ENCODE measurements at regions not wholly inside any gene's neighbourhood (a gene's known extent, or its start where the extent isn't known, plus 50 kb on each side); places are given as distances from the start of the nearest gene placed in this dataset.

DNA sequence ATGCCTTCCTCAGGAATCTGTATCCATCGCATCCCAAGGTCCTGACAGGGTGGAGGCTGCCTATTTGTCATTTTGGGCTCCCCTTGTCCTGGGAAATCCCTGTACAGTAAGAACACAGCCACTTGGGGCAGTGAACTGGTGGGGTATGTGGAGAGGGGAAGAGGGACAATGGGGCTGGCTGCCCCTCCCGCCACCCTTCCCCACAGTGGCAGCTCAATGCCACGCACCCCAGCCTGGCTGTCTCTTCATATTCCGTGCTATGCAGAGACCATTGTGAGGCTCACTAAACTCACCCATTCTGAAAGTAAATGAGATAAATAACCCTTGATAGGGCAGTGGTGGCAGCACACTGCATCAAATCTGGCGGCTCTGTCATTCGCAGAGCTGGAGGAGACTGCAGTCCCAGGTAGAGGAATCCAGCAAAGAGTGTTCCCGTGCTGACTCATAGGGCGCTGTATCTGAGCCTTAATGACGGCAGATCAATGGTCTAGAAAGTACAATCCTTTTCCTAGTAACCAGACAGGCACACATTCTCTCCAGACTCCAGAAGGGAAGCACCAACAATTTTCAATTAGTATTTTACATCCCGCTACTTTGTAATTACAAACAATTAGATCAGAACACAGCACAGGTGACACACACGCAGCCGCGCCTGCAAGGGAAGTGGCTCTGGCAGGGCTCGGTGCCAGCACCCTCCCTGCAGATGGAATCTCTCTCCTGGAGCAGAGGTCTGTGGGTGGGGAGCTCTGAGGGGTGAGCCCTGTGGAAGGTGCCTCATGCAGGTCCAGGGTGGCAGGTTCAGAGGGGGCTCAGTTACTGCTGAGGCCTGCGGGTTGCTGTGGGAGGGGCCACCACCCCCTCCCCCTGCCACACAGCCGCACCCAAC, 167.9 kb upstream of the B3GAT1 start:
- no peaks in the 10 kb centered on the region for H3K23me2 ChIP-seq (ENCODE audit: low read depth, low read length)
- FAIRE-seq (no peak), DNase-seq (ENCODE audit: low read depth in 1 of 2, low spot score in 2 of 2) (peak in 1 of 2 experiments; percentile 45)
- no peak overlapping the region for H3K27ac ChIP-seq (ENCODE audit: low read depth, low read length)
- H3K4me1 ChIP-seq (replicated peaks in 1 of 4; ENCODE audit: control insufficient read depth in 3 of 4, insufficient read depth in 4 of 4, low read length in 3 of 4): peaks cover 0 to 5% (median 0%) of the 10 kb centered on the region in 4 experiments; a peak in 2 of 7 replicates
- no peak overlapping the region for H3K56ac ChIP-seq (replicated peaks; ENCODE audit: insufficient read length, low read depth, low read length)
- no peak overlapping the region for H2AFZ ChIP-seq (ENCODE audit: low read length)
- no peak overlapping the region for H2BK15ac ChIP-seq (ENCODE audit: low read length)
- H3K79me1 ChIP-seq (ENCODE audit: low read depth, low read length): no peaks in the 10 kb centered on the region
- no peak overlapping the region for H3K4me3 ChIP-seq (ENCODE audit: extremely low read depth in 1 of 4, insufficient read depth in 2 of 4, low read depth in 3 of 4, low read length in 4 of 4)
- TF ChIP-seq SUZ12 (IDR thresholded peaks at IDR 0.05; ENCODE audit: low read length): no peak
- TF ChIP-seq HDAC6 (IDR thresholded peaks at IDR 0.05; ENCODE audit: low read depth, low read length): no peak
- TF ChIP-seq KDM1A (IDR thresholded peaks at IDR 0.05; ENCODE audit: borderline replicate concordance, low read length): no peak
- no peak for TF ChIP-seq TBP (IDR thresholded peaks at IDR 0.05; ENCODE audit: low read depth, low read length)
- TF ChIP-seq JUND (IDR thresholded peaks at IDR 0.05; ENCODE audit: low read length): no peak
- no peak for TF ChIP-seq GTF2F1 (IDR thresholded peaks at IDR 0.05; ENCODE audit: borderline replicate concordance, low read depth, low read length)
- TF ChIP-seq, protein P1, sequence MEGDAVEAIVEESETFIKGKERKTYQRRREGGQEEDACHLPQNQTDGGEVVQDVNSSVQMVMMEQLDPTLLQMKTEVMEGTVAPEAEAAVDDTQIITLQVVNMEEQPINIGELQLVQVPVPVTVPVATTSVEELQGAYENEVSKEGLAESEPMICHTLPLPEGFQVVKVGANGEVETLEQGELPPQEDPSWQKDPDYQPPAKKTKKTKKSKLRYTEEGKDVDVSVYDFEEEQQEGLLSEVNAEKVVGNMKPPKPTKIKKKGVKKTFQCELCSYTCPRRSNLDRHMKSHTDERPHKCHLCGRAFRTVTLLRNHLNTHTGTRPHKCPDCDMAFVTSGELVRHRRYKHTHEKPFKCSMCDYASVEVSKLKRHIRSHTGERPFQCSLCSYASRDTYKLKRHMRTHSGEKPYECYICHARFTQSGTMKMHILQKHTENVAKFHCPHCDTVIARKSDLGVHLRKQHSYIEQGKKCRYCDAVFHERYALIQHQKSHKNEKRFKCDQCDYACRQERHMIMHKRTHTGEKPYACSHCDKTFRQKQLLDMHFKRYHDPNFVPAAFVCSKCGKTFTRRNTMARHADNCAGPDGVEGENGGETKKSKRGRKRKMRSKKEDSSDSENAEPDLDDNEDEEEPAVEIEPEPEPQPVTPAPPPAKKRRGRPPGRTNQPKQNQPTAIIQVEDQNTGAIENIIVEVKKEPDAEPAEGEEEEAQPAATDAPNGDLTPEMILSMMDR (IDR thresholded peaks at IDR 0.05; ENCODE audit: control extremely low read depth in 1 of 3, insufficient read depth in 1 of 3, low read depth in 1 of 3, low read length in 3 of 3): peak in 1 of 3 experiments; percentile 15; a peak in 1 of 4 replicates
- CTCF ChIA-PET (ENCODE audit: partially characterized antibody): interaction anchor here (0.7 to 1.6 kb wide), 14 partner anchors 11 to 211 kb away, joined by 3 to 5 read pairs (median 3); no protein-coding TSS in a partner anchor
- no peaks in the 10 kb centered on the region for H4K20me1 ChIP-seq (replicated peaks in 1 of 2; ENCODE audit: control insufficient read depth in 1 of 2, insufficient read depth in 2 of 2, low read length in 2 of 2)
- no peak overlapping the region for H3K9ac ChIP-seq (replicated peaks in 1 of 4; ENCODE audit: extremely low read depth in 1 of 4, low read depth in 3 of 4, low read length in 3 of 4)
- H2BK12ac ChIP-seq (ENCODE audit: low read depth, low read length): no peak overlapping the region
- H3K4me2 ChIP-seq (ENCODE audit: insufficient read depth in 1 of 2, low read depth in 2 of 2, low read length in 2 of 2): no peak overlapping the region
- no peak overlapping the region for H4K91ac ChIP-seq (replicated peaks; ENCODE audit: insufficient read length, low read length)
- H2BK120ac ChIP-seq (replicated peaks; ENCODE audit: low read depth, low read length): no peak overlapping the region
- no peak overlapping the region for H3K4ac ChIP-seq (replicated peaks; ENCODE audit: insufficient read length, low read depth, low read length)
- POLR2A ChIA-PET (ENCODE audit: partially characterized antibody): no interaction called here
- 91% methylated on average over 16 of the region's 16 CpGs; no CpG with 5 or more reads in 1 of the 2 experiments for WGBS, 2 experiments (ENCODE audit: extremely low coverage in 1 of 2, insufficient coverage in 1 of 2, insufficient read length in 1 of 2, insufficient replicate concordance in 2 of 2, low coverage in 1 of 2, low lambda C conversion rate in 2 of 2, missing lambda C conversion rate in 1 of 2)
- H3K14ac ChIP-seq (ENCODE audit: insufficient read length): no peak overlapping the region
- H2AK5ac ChIP-seq (ENCODE audit: low read depth, low read length): no peak overlapping the region
- no peak overlapping the region for H3K23ac ChIP-seq (ENCODE audit: insufficient read length)
- no peaks in the 10 kb centered on the region for H3K36me3 ChIP-seq (ENCODE audit: control insufficient read depth in 2 of 4, insufficient read depth in 4 of 4, low read length in 3 of 4)
- no peak overlapping the region for H2BK5ac ChIP-seq (ENCODE audit: low read depth, low read length)
- no peak overlapping the region for H3K18ac ChIP-seq (ENCODE audit: extremely low read depth, low read length)
- H4K8ac ChIP-seq (ENCODE audit: extremely low read depth, insufficient read depth, low read length): peak overlapping the region; percentile 9; the same call in 1 of the 2 replicates
- H4K5ac ChIP-seq (ENCODE audit: insufficient read length, low read depth, low read length): no peak overlapping the region
- H3K27me3 ChIP-seq (replicated peaks in 1 of 4; ENCODE audit: control insufficient read depth in 3 of 4, extremely low read depth in 1 of 4, insufficient read depth in 3 of 4, low read length in 3 of 4): no peaks in the 10 kb centered on the region; a peak in 2 of 7 replicates
- no peaks in the 10 kb centered on the region for H3K9me3 ChIP-seq (ENCODE audit: insufficient read depth in 2 of 2, low read depth in 1 of 2, low read length in 1 of 2)
- no peaks in the 10 kb centered on the region for H3K79me2 ChIP-seq (ENCODE audit: control insufficient read depth in 1 of 2, insufficient read depth in 2 of 2, low read length in 2 of 2)
- no peak overlapping the region for H2BK20ac ChIP-seq (ENCODE audit: low read length)
